ENCODE measurements at regions not wholly inside any gene's neighbourhood (a gene's known extent, or its start where the extent isn't known, plus 50 kb on each side); places are given as distances from the start of the nearest gene placed in this dataset.

GRCh38 chr5:35304291-35304690, 74.0 kb upstream of the PRLR start:
- TF ChIP-seq EZH2 (IDR thresholded peaks at IDR 0.05; ENCODE audit: insufficient read depth, poor library complexity, severe bottlenecking) (no peak), EZH2phosphoT487 (IDR thresholded peaks at IDR 0.05; ENCODE audit: insufficient read depth, low read depth) (no peak)
